Endothelial cell of umbilical vein (primary cell): ENCODE measurements at regions not wholly inside any gene's neighbourhood (a gene's known extent, or its start where the extent isn't known, plus 50 kb on each side); places are given as distances from the start of the nearest gene placed in this dataset.

ENCODE experiments used
- BruUV-seq: library from RNA; stranded (reverse); fragments of 400-500 nt; replicated peaks from 2 replicates; lab custom pipeline; 2021; lab: Mats Ljungman, UMichigan
- CTCF ChIA-PET: fragments of 300-600, 350-600 bp; sonication (Branson Sonifier 250); formaldehyde crosslinking; loops from one replicate; lab custom pipeline; 2021; ENCODE audit warnings: antibody characterized with exemption, inconsistent platforms; lab: Charles Lee
- POLR2A ChIA-PET: fragments of 300-600, 350-600 bp; sonication (Branson Sonifier 250); formaldehyde crosslinking; loops from one replicate; lab custom pipeline; 2021; ENCODE audit warnings: antibody characterized with exemption, inconsistent platforms; lab: Charles Lee
- DNase-seq: peaks from one replicate; pipeline ENCODE4 v3.0.0-alpha.2; 2011; ENCODE audit warnings: low read depth, low spot score
- FAIRE-seq: peaks from 2 replicates; lab custom pipeline; 2011; peaks lifted over from hg19 to GRCh38; lab: Jason Lieb, UNC
- H2AFZ ChIP-seq: 2 replicates; pipeline ENCODE4 v1.6.0; 2012; ENCODE audit warnings: low read depth, low read length, control low read depth, inconsistent platforms
- H3K27ac ChIP-seq: 2 replicates; pipeline ENCODE4 v1.5.1; 2011; ENCODE audit warnings: low read depth, mild to moderate bottlenecking, control low read depth, low read length, moderate library complexity; ENCODE audit not compliant: insufficient read depth
- H3K27me3 ChIP-seq, 2 experiments: 2 replicates each; pipeline versions ENCODE4 v1.6.0 to v1.6.1; 2011; ENCODE audit warnings: low read length in 2 of 2, mixed read lengths in 1 of 2; ENCODE audit not compliant: control insufficient read depth in 2 of 2, insufficient read depth in 2 of 2
- H3K36me3 ChIP-seq, 2 experiments: 2 replicates in 1 of 2; 3 replicates in 1 of 2; pipeline ENCODE4 v1.5.1; 2011; ENCODE audit warnings: low read length in 2 of 2, mild to moderate bottlenecking in 1 of 2, moderate library complexity in 1 of 2; ENCODE audit not compliant: control insufficient read depth in 2 of 2, insufficient read depth in 2 of 2; ENCODE audit errors: extremely low read depth in 1 of 2
- H3K4me1 ChIP-seq: 3 replicates; pipeline ENCODE4 v1.5.1; 2011; ENCODE audit warnings: mild to moderate bottlenecking, low read length; ENCODE audit not compliant: control insufficient read depth, insufficient read depth; ENCODE audit errors: extremely low read depth
- H3K4me2 ChIP-seq: 2 replicates; pipeline ENCODE4 v1.6.1; 2011; ENCODE audit warnings: low read length, control low read depth, mixed read lengths; ENCODE audit not compliant: insufficient read depth
- H3K4me3 ChIP-seq, 3 experiments: fragments of 200-600 bp in 1 of 3; sonication (generic), shearing (Covaris generic) in 1 of 3; replicated peaks in 1 of 3; 2 replicates each; pipeline ENCODE4 v1.5.1; 2011 to 2016; ENCODE audit warnings: control low read depth in 3 of 3, low read length in 3 of 3, mild to moderate bottlenecking in 2 of 3, inconsistent platforms in 1 of 3, low read depth in 1 of 3, moderate library complexity in 1 of 3; ENCODE audit not compliant: insufficient read depth in 1 of 3
- H3K79me2 ChIP-seq: 2 replicates; pipeline ENCODE4 v1.6.0; 2012; ENCODE audit warnings: low read length, inconsistent platforms; ENCODE audit not compliant: control insufficient read depth, insufficient read depth
- H3K9ac ChIP-seq: replicated peaks from 2 replicates; pipeline ENCODE3; 2011; ENCODE audit warnings: low read length, control low read depth; ENCODE audit not compliant: insufficient read depth; ENCODE audit errors: extremely low read depth
- H3K9me1 ChIP-seq: replicated peaks from 3 replicates; pipeline ENCODE4 v1.6.0; 2011; ENCODE audit warnings: mild to moderate bottlenecking, low read length; ENCODE audit not compliant: control insufficient read depth, insufficient read depth; ENCODE audit errors: extremely low read depth
- H3K9me3 ChIP-seq: replicated peaks from 2 replicates; pipeline ENCODE4 v1.5.1; 2012; ENCODE audit warnings: low read length, inconsistent platforms; ENCODE audit not compliant: control insufficient read depth, insufficient read depth
- H4K20me1 ChIP-seq: replicated peaks from 2 replicates; pipeline ENCODE3; 2011; ENCODE audit warnings: mild to moderate bottlenecking, low read length; ENCODE audit not compliant: control insufficient read depth, insufficient read depth; ENCODE audit errors: extremely low read depth
- CTCF ChIP-seq, 2 donors: IDR thresholded peaks; 1 replicate in 1 of 2; 2 replicates in 1 of 2; pipeline ENCODE4 v1.5.1; 2011; ENCODE audit warnings: low read length in 2 of 2, mild to moderate bottlenecking in 2 of 2, moderate library complexity in 2 of 2, control low read depth in 1 of 2, inconsistent platforms in 1 of 2, low read depth in 1 of 2; ENCODE audit not compliant: insufficient read depth in 1 of 2; ENCODE audit errors: extremely low read depth in 1 of 2
- EZH2 ChIP-seq: IDR thresholded peaks from 2 replicates; pipeline ENCODE4 v1.6.1; 2012; ENCODE audit warnings: borderline replicate concordance, low read depth, mild to moderate bottlenecking, moderate library complexity, low read length, inconsistent platforms; ENCODE audit not compliant: severe bottlenecking
- FOS ChIP-seq: IDR thresholded peaks from 2 replicates; pipeline ENCODE4 v1.6.1; 2011; ENCODE audit warnings: mild to moderate bottlenecking, low read length, moderate library complexity, borderline replicate concordance; ENCODE audit not compliant: insufficient read depth
- GATA2 ChIP-seq: IDR thresholded peaks from 2 replicates; pipeline ENCODE4 v1.7.0; 2011; ENCODE audit warnings: low read depth, mild to moderate bottlenecking, moderate library complexity, mixed read lengths, low read length; ENCODE audit not compliant: insufficient read length, insufficient read depth
- JUN ChIP-seq: IDR thresholded peaks from 2 replicates; pipeline ENCODE4 v1.6.1; 2011; ENCODE audit warnings: borderline replicate concordance, low read depth; ENCODE audit not compliant: insufficient read length, insufficient read depth
- MAX ChIP-seq: IDR thresholded peaks from 2 replicates; pipeline ENCODE4 v1.6.1; 2011; ENCODE audit not compliant: insufficient read depth, insufficient read length
- MYC ChIP-seq: IDR thresholded peaks from one replicate; pipeline ENCODE4 v1.6.1; 2011; ENCODE audit warnings: mild to moderate bottlenecking, low read depth, low read length
- POLR2A ChIP-seq: IDR thresholded peaks from 2 replicates; pipeline ENCODE4 v1.6.1; 2012; ENCODE audit warnings: low read depth, mild to moderate bottlenecking, control low read depth, low read length
- POLR2AphosphoS5 ChIP-seq: IDR thresholded peaks from 2 replicates; pipeline ENCODE4 v1.6.1; 2012; ENCODE audit warnings: low read depth, mild to moderate bottlenecking, control low read depth, low read length, moderate library complexity; ENCODE audit not compliant: insufficient read depth
- dilution Hi-C: fragments of 300-500 bp; cut with MboI; formaldehyde crosslinking; loops from one replicate; pipeline ENCODE4 v1.15.0; 2019; ENCODE audit warnings: low sequenced_read_pairs; ENCODE audit not compliant: extremely low pct_ligation_motif_present
- intact Hi-C: fragments of 100-400 bp; cut with micrococcal nuclease; formaldehyde crosslinking; loops from one replicate; pipeline ENCODE4 v1.10.0; 2022

- Histone ChIP-seq H3K4me2 (no peak overlapping the region), H3K9ac (no peak overlapping the region), H4K20me1 (no peaks in the 10 kb centered on the region), H3K9me1 (no peaks in the 10 kb centered on the region), H3K79me2 (no peaks in the 10 kb centered on the region), H3K36me3 (no peaks in the 10 kb centered on the region), H3K4me3 (no peak overlapping the region), H3K9me3 (no peaks in the 10 kb centered on the region), H3K27me3 (no peaks in the 10 kb centered on the region), H3K27ac (no peak overlapping the region), H2AFZ (no peak overlapping the region), H3K4me1 (no peaks in the 10 kb centered on the region)
- no peak for DNase-seq
- no TSS peak for BruUV-seq
- FAIRE-seq: no peak
- ChIA-PET POLR2A (no interaction called here), CTCF (no interaction called here)
- intact Hi-C loops: no loop called here
- TF ChIP-seq FOS: no peak
- no peak for TF ChIP-seq POLR2AphosphoS5
- no peak for TF ChIP-seq JUN
- TF ChIP-seq MAX: no peak
- TF ChIP-seq POLR2A: no peak
- TF ChIP-seq MYC: no peak
- TF ChIP-seq GATA2: no peak
- TF ChIP-seq EZH2: no peak
- TF ChIP-seq CTCF (IDR thresholded peaks at IDR 0.05; ENCODE audit: extremely low read depth in 1 of 2, insufficient read depth in 1 of 2, low read depth in 1 of 2, low read length in 2 of 2): no peak
- dilution Hi-C loops: no loop called here
Observed at GRCh38 chr2:207321514-207321913, 155.8 kb upstream of the KLF7 start.
